SK-N-SH (cell line): ENCODE measurements at regions not wholly inside any gene's neighbourhood (a gene's known extent, or its start where the extent isn't known, plus 50 kb on each side); places are given as distances from the start of the nearest gene placed in this dataset.
"Not testable (repeated sequence)": the region's sequence is repeated elsewhere in the genome, so short reads cannot be mapped to it uniquely, and the experiment has no call there.

Source experiments
- CTCF ChIA-PET: fragments of 300-600, 350-600 bp; formaldehyde crosslinking; extraction: SDS; loops from one replicate; lab custom pipeline; 2021; lab: Yijun Ruan, JAX
- POLR2A ChIA-PET: fragments of 350-600 bp; sonication (Branson Sonifier 250); formaldehyde crosslinking; extraction: SDS; loops from one replicate; lab custom pipeline; 2020; ENCODE audit warnings: antibody characterized with exemption, inconsistent platforms; lab: Yijun Ruan, JAX
- DNase-seq: peaks from one replicate; pipeline ENCODE4 v3.0.0; 2012
- H2AFZ ChIP-seq: fragments of 200-600 bp; sonication (generic); 2 replicates; pipeline ENCODE4 v1.8.1; 2016; ENCODE audit warnings: antibody characterized with exemption, mild to moderate bottlenecking, low read depth
- H3F3A ChIP-seq: fragments of 200-600 bp; sonication (generic); replicated peaks from 2 replicates; pipeline ENCODE3; 2016; ENCODE audit warnings: antibody characterized with exemption, mild to moderate bottlenecking; ENCODE audit not compliant: insufficient read depth
- H3K27ac ChIP-seq, 2 experiments: fragments of 200-500 bp in 1 of 2; fragments of 200-600 bp in 1 of 2; sonication (Bioruptor generic) in 1 of 2; sonication (generic), shearing (Covaris generic) in 1 of 2; 2 replicates each; pipeline versions ENCODE4 v1.5.1 to v1.6.1; 2014 to 2016; ENCODE audit warnings: low read depth in 2 of 2, inconsistent platforms in 1 of 2, low read length in 1 of 2, mild to moderate bottlenecking in 1 of 2, mixed read lengths in 1 of 2
- H3K27me3 ChIP-seq: fragments of 200-600 bp; sonication (generic), shearing (Covaris generic); 2 replicates; pipeline ENCODE4 v1.6.1; 2016; ENCODE audit warnings: mixed run types; ENCODE audit not compliant: insufficient read depth
- H3K36me3 ChIP-seq, 2 experiments: fragments of 200-500 bp in 1 of 2; fragments of 200-600 bp in 1 of 2; sonication (Bioruptor generic) in 1 of 2; sonication (generic) in 1 of 2; replicated peaks in 1 of 2; 2 replicates each; pipeline versions ENCODE3 to v1.5.1; 2014 to 2016; ENCODE audit warnings: low read length in 1 of 2, mild to moderate bottlenecking in 1 of 2; ENCODE audit not compliant: insufficient read depth in 2 of 2, control insufficient read depth in 1 of 2
- H3K4me1 ChIP-seq, 2 experiments: fragments of 200-500 bp in 1 of 2; fragments of 200-600 bp in 1 of 2; sonication (Bioruptor generic) in 1 of 2; sonication (generic), shearing (Covaris generic) in 1 of 2; 2 replicates each; pipeline versions ENCODE4 v1.5.1 to v1.6.1; 2014 to 2016; ENCODE audit warnings: low read depth in 1 of 2, low read length in 1 of 2, mixed run types in 1 of 2; ENCODE audit not compliant: insufficient read depth in 2 of 2, control insufficient read depth in 1 of 2
- H3K4me2 ChIP-seq: fragments of 200-600 bp; sonication (generic), shearing (Covaris generic); 2 replicates; pipeline ENCODE4 v1.6.1; 2017; ENCODE audit warnings: mixed run types
- H3K4me3 ChIP-seq, 2 experiments: fragments of 200-500 bp in 1 of 2; fragments of 200-600 bp in 1 of 2; sonication (Bioruptor generic) in 1 of 2; sonication (generic), shearing (Covaris generic) in 1 of 2; 2 replicates each; pipeline versions ENCODE4 v1.5.1 to v1.8.1; 2014 to 2016; ENCODE audit warnings: low read depth in 2 of 2, inconsistent platforms in 1 of 2, low read length in 1 of 2, mild to moderate bottlenecking in 1 of 2, mixed read lengths in 1 of 2, moderate library complexity in 1 of 2
- H3K79me2 ChIP-seq: fragments of 200-600 bp; sonication (generic); 2 replicates; pipeline ENCODE4 v1.8.1; 2017; ENCODE audit warnings: mild to moderate bottlenecking; ENCODE audit not compliant: insufficient read depth
- H3K9ac ChIP-seq: fragments of 200-600 bp; sonication (generic); 2 replicates; pipeline ENCODE4 v1.6.1; 2017; ENCODE audit warnings: mixed run types
- H3K9me2 ChIP-seq: fragments of 200-600 bp; sonication (generic); 2 replicates; pipeline ENCODE4 v1.6.1; 2017; ENCODE audit warnings: mixed run types
- H3K9me3 ChIP-seq: fragments of 200-600 bp; sonication (generic); 2 replicates; pipeline ENCODE4 v1.6.1; 2017; ENCODE audit warnings: mixed run types, mild to moderate bottlenecking, moderate library complexity
- H4K20me1 ChIP-seq: fragments of 200-600 bp; sonication (generic); 2 replicates; pipeline ENCODE4 v1.6.1; 2017; ENCODE audit warnings: mild to moderate bottlenecking, mixed run types; ENCODE audit not compliant: insufficient read depth
- CTCF ChIP-seq: fragments of 200-600 bp; sonication (generic); IDR thresholded peaks from 2 replicates; pipeline ENCODE4 v1.6.1; 2017; ENCODE audit warnings: antibody characterized with exemption, mild to moderate bottlenecking, moderate library complexity
- FOXJ3 ChIP-seq: sonication (generic); formaldehyde crosslinking; IDR thresholded peaks from 2 replicates; pipeline ENCODE4 v1.5.1; 2020; ENCODE audit warnings: mild to moderate bottlenecking, missing genetic modification reagents
- GATA2 ChIP-seq: sonication (generic); formaldehyde crosslinking; IDR thresholded peaks from 2 replicates; pipeline ENCODE4 v1.5.0; 2020; ENCODE audit warnings: mild to moderate bottlenecking, missing genetic modification reagents
- IRF3 ChIP-seq: fragments of 150-350 bp; IDR thresholded peaks from 2 replicates; pipeline ENCODE4 v1.6.1; 2016; ENCODE audit warnings: mild to moderate bottlenecking, low read depth, low read length
- NFIC ChIP-seq: IDR thresholded peaks from 2 replicates; pipeline ENCODE4 v1.4.0; 2012; ENCODE audit warnings: borderline replicate concordance
- RAD21 ChIP-seq: IDR thresholded peaks from 2 replicates; pipeline ENCODE4 v1.6.1; 2012; ENCODE audit warnings: mild to moderate bottlenecking, low read length
- REST ChIP-seq: IDR thresholded peaks from 2 replicates; pipeline ENCODE4 v1.6.1; 2012; ENCODE audit warnings: mild to moderate bottlenecking, low read depth, low read length, moderate library complexity
- RXRA ChIP-seq: IDR thresholded peaks from 2 replicates; pipeline ENCODE4 v1.4.0; 2012; ENCODE audit warnings: low read depth, mild to moderate bottlenecking, borderline replicate concordance
- SIN3A ChIP-seq: IDR thresholded peaks from 2 replicates; pipeline ENCODE4 v1.6.1; 2012; ENCODE audit warnings: low read depth, mild to moderate bottlenecking, low read length, moderate library complexity, borderline replicate concordance
- SMC3 ChIP-seq: IDR thresholded peaks from 2 replicates; pipeline ENCODE4 v1.6.1; 2012; ENCODE audit warnings: low read depth, low read length, improper control_type of control experiment
- TAF1 ChIP-seq: IDR thresholded peaks from 2 replicates; pipeline ENCODE4 v1.6.1; 2012; ENCODE audit warnings: low read depth, mild to moderate bottlenecking, low read length, moderate library complexity, borderline replicate concordance
- YY1 ChIP-seq: IDR thresholded peaks from 2 replicates; pipeline ENCODE4 v1.4.0; 2012; ENCODE audit warnings: low read depth, mild to moderate bottlenecking
- WGBS: methylation state at CpG from one replicate; pipeline ENCODE4 v1.1.6; 2017; ENCODE audit warnings: low lambda C conversion rate; 5-methylcytosine and 5-hydroxymethylcytosine counted together

GRCh38 chr5:24005384-24005783 lies 498.0 kb downstream of the PRDM9 start:
- H2AFZ ChIP-seq: no peak overlapping the region
- H3F3A ChIP-seq: no peaks in the 10 kb centered on the region
- H3K9ac ChIP-seq: no peak overlapping the region
- H3K9me3 ChIP-seq: no peaks in the 10 kb centered on the region
- no peak for DNase-seq
- no peak overlapping the region for H3K4me2 ChIP-seq
- H3K4me1 ChIP-seq: no peaks in the 10 kb centered on the region
- no peak overlapping the region for H3K4me3 ChIP-seq
- no peaks in the 10 kb centered on the region for H4K20me1 ChIP-seq
- no peak overlapping the region for H3K27ac ChIP-seq
- peak; percentile 32 for TF ChIP-seq CTCF
- no peak for TF ChIP-seq REST
- H3K9me2 ChIP-seq: no peaks in the 10 kb centered on the region; the same call in 1 of the 2 replicates
- no peaks in the 10 kb centered on the region for H3K79me2 ChIP-seq
- ChIA-PET POLR2A (no interaction called here), CTCF (no interaction called here)
- no peaks in the 10 kb centered on the region for H3K36me3 ChIP-seq
- H3K27me3 ChIP-seq: no peaks in the 10 kb centered on the region

- H3K9ac ChIP-seq, H4K20me1 ChIP-seq, H3K36me3 ChIP-seq, H3K4me1 ChIP-seq, H2AFZ ChIP-seq, H3K79me2 ChIP-seq, H3K9me3 ChIP-seq, CTCF ChIA-PET, H3F3A ChIP-seq, H3K4me3 ChIP-seq, H3K4me2 ChIP-seq, H3K9me2 ChIP-seq, POLR2A ChIA-PET, H3K27me3 ChIP-seq, H3K27ac ChIP-seq, DNase-seq: not testable (repeated sequence)
- WGBS: 18% methylated on average over 10 of the region's 10 CpGs
These were observed 510.3 kb downstream of the PRDM9 start for GRCh38 chr5:24017710-24018109.

GRCh38 chr5:24026288-24026687 lies 518.9 kb downstream of the PRDM9 start:
- H2AFZ ChIP-seq: no peak overlapping the region
- no peak overlapping the region for H3K4me3 ChIP-seq
- CTCF ChIA-PET: no interaction called here
- POLR2A ChIA-PET: no interaction called here
- H3K9me2 ChIP-seq: no peaks in the 10 kb centered on the region
- DNase-seq: no peak
- H3K27me3 ChIP-seq: no peaks in the 10 kb centered on the region
- no peaks in the 10 kb centered on the region for H4K20me1 ChIP-seq
- H3K4me2 ChIP-seq: no peak overlapping the region
- no peak overlapping the region for H3K27ac ChIP-seq
- no peaks in the 10 kb centered on the region for H3K36me3 ChIP-seq
- H3F3A ChIP-seq: no peaks in the 10 kb centered on the region
- H3K79me2 ChIP-seq: no peaks in the 10 kb centered on the region
- no peaks in the 10 kb centered on the region for H3K4me1 ChIP-seq
- no peaks in the 10 kb centered on the region for H3K9me3 ChIP-seq
- no peak overlapping the region for H3K9ac ChIP-seq
- no peak for TF ChIP-seq SMC3
- TF ChIP-seq GATA2: no peak
- TF ChIP-seq FOXJ3 (CRISPR knock-in tag): no peak
- no peak for TF ChIP-seq NFIC
- no peak for TF ChIP-seq REST
- no peak for TF ChIP-seq SIN3A
- no peak for TF ChIP-seq YY1
- no peak for TF ChIP-seq TAF1
- TF ChIP-seq RXRA: no peak
- TF ChIP-seq IRF3: no peak
- no peak for TF ChIP-seq RAD21
